EH (cell line): ENCODE measurements at regions not wholly inside any gene's neighbourhood (a gene's known extent, or its start where the extent isn't known, plus 50 kb on each side); places are given as distances from the start of the nearest gene placed in this dataset.
A peak's percentile ranks its signal among the peaks of the same experiment; 100 is the strongest.

Experiments
- DNase-seq: peaks from one replicate; pipeline ENCODE4 v3.0.0-alpha.2; 2015; ENCODE audit warnings: low read depth

DNA sequence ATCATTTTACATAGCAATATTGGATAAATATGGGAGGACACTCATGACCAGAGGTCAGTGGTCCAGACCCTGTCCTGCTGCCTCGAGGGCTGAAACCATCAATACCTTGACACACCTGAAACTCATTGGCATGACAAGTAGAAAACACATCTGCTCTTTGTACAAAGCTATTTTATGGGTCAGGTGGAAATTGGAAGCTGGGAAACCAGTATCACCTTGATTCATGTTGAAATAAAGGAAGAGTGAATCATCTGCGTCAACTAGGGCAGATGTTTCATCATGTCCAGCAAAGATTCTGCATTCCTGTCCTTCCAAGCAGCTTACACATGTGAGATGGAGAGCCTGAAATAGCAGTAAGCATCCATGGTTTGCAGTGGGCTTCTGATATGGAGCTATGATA is 80.0 kb upstream of the ERBB4 start:
- DNase-seq, result no peak

GRCh38 chr2:212610872-212611425 is 72.3 kb upstream of the ERBB4 start:
- DNase-seq, result no peak

GRCh38 chr2:212609479-212609878 is 70.9 kb upstream of the ERBB4 start:
- no peak for DNase-seq

- no peak for DNase-seq
These were observed 68.5 kb upstream of the ERBB4 start for GRCh38 chr2:212607080-212607479.

DNA sequence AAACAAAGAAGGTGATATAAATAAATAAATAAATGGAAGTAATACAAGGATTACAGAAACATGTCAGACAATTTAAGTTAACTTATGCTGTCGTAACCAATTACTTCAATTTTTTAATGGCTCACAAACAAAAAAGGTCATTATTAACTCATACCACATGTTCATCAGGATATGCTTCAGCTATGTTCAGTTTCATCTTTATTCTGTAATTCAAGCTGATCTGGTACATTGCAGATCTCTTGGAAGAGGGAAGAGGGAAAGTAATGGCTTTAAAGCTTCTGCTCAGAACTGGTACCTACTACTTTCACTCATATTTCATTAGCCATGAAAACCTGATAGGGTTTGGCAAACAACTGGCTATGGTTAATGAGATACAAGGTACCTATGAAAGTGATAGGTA is 67.6 kb upstream of the ERBB4 start:
- no peak for DNase-seq

DNA sequence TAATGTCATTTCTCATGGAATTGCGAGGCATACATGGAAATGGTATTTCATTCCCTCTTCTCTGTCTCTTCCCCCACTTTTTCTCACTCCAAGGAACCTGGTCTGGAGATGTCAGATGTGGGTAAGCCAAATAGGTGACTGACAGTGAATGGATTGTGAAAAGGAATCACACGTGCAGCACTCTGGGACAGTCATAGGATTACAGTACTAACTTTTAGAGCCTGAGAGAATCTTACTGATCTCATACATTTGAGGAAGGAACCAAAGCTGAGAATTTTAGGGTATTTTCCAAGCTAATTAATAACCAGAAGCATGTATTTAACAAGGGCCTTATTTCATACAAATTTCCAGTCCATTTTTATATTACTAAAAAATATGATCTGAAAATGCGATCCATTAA is 58.1 kb upstream of the ERBB4 start:
- DNase-seq, result no peak

- DNase-seq, result no peak
These were observed 57.7 kb upstream of the ERBB4 start for GRCh38 chr2:212596276-212596675.

GRCh38 chr2:212595036-212595654 is 56.5 kb upstream of the ERBB4 start:
- DNase-seq, result peak; percentile 13

- DNase-seq, result no peak
These were observed 54.1 kb upstream of the ERBB4 start for GRCh38 chr2:212592695-212593094.
